AG04450 (cell line): ENCODE measurements at regions not wholly inside any gene's neighbourhood (a gene's known extent, or its start where the extent isn't known, plus 50 kb on each side); places are given as distances from the start of the nearest gene placed in this dataset.

Source experiments
- CTCF ChIA-PET: fragments of 300-600, 350-600 bp; formaldehyde crosslinking; extraction: SDS; loops from one replicate; lab custom pipeline; 2022; ENCODE audit warnings: antibody characterized with exemption, inconsistent platforms; lab: Charles Lee
- POLR2A ChIA-PET: fragments of 350-600 bp; formaldehyde crosslinking; extraction: SDS; loops from one replicate; lab custom pipeline; 2021; ENCODE audit warnings: antibody characterized with exemption, inconsistent platforms; lab: Yijun Ruan, JAX
- DNase-seq: peaks from one replicate; pipeline ENCODE4 v3.0.0-alpha.2; 2011; ENCODE audit warnings: low read depth, low spot score
- H3K27ac ChIP-seq: one replicate; pipeline ENCODE4 v1.5.1; 2012; ENCODE audit warnings: low read depth, low read length, control low read depth
- H3K27me3 ChIP-seq: one replicate; pipeline ENCODE4 v1.6.0; 2012; ENCODE audit warnings: low read length; ENCODE audit not compliant: control insufficient read depth, insufficient read depth
- H3K4me3 ChIP-seq: 2 replicates; pipeline ENCODE4 v1.5.1; 2011; ENCODE audit warnings: mild to moderate bottlenecking, low read depth, low read length, control low read depth
- H3K9me3 ChIP-seq: 2 replicates; pipeline ENCODE4 v1.5.1; 2012; ENCODE audit warnings: low read length; ENCODE audit not compliant: control insufficient read depth, insufficient read depth
- CTCF ChIP-seq: IDR thresholded peaks from 2 replicates; pipeline ENCODE4 v1.5.1; 2011; ENCODE audit warnings: low read depth, low read length, control low read depth, inconsistent platforms

- Histone ChIP-seq H3K27me3 (no peaks in the 10 kb centered on the region), H3K4me3 (no peak overlapping the region), H3K27ac (no peak overlapping the region), H3K9me3 (no peaks in the 10 kb centered on the region)
- DNase-seq, result no peak
- POLR2A ChIA-PET, result interaction anchor here (0.8 kb wide), 1 partner anchor 22 kb away, joined by 4 read pairs; no protein-coding TSS in a partner anchor
- no peak for TF ChIP-seq CTCF
- CTCF ChIA-PET, result no interaction called here
Observed at GRCh38 chr1:232555494-232556210, 74.3 kb downstream of the SIPA1L2 start.

- CTCF ChIA-PET, result no interaction called here
- POLR2A ChIA-PET, result no interaction called here
- Histone ChIP-seq H3K4me3 (no peak overlapping the region), H3K9me3 (no peaks in the 10 kb centered on the region), H3K27me3 (no peaks in the 10 kb centered on the region), H3K27ac (no peak overlapping the region)
- TF ChIP-seq CTCF, result no peak
- no peak for DNase-seq
Observed at GRCh38 chr1:232554409-232554808, 75.5 kb downstream of the SIPA1L2 start.

- no peaks in the 10 kb centered on the region for H3K27me3 ChIP-seq
- ChIA-PET CTCF (no interaction called here), POLR2A (no interaction called here)
- no peak for DNase-seq
- H3K4me3 ChIP-seq, result no peak overlapping the region
- no peak overlapping the region for H3K27ac ChIP-seq
- TF ChIP-seq CTCF, result no peak
- H3K9me3 ChIP-seq, result no peaks in the 10 kb centered on the region
Observed at GRCh38 chr1:232553809-232554208, 76.1 kb downstream of the SIPA1L2 start.

GRCh38 chr1:232553050-232553754 is 76.7 kb downstream of the SIPA1L2 start:
- CTCF ChIA-PET, result no interaction called here
- Histone ChIP-seq H3K27ac (peak overlapping the region; percentile 34), H3K4me3 (no peak overlapping the region), H3K27me3 (no peaks in the 10 kb centered on the region), H3K9me3 (no peaks in the 10 kb centered on the region)
- DNase-seq, result no peak
- POLR2A ChIA-PET, result no interaction called here
- no peak for TF ChIP-seq CTCF

- H3K27me3 ChIP-seq, result no peaks in the 10 kb centered on the region
- no peak for DNase-seq
- no peak overlapping the region for H3K27ac ChIP-seq
- no peak overlapping the region for H3K4me3 ChIP-seq
- TF ChIP-seq CTCF, result no peak
- ChIA-PET POLR2A (no interaction called here), CTCF (no interaction called here)
- no peaks in the 10 kb centered on the region for H3K9me3 ChIP-seq
Observed at GRCh38 chr1:232551386-232551785, 78.5 kb downstream of the SIPA1L2 start.
